Medulla oblongata (tissue), 1 donor: ENCODE measurements at regions not wholly inside any gene's neighbourhood (a gene's known extent, or its start where the extent isn't known, plus 50 kb on each side); places are given as distances from the start of the nearest gene placed in this dataset.

ENCODE experiments used
- DNase-seq: peaks from one replicate; pipeline ENCODE4 v3.0.0-alpha.2; 2015; ENCODE audit errors: extremely low spot score

DNA sequence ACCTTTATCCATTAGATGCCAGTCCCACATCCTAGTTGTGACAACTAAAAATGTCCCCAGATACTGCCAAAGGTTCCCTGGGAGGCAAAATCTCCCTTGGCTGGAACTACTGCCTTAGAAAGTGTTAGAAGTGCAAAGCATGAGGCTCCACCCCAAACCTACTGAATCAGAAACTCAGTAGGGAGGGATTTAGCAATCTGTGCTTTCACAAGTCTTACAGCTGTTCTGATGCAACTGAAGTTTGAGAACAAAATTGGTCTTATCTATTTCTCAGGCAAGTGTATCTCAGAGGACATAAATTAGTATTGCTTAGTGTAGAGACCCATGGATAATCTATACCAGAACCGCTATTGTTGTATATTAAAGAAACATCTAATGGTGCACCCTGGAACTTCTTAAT lies 70.2 kb downstream of the CLDN1 start:
- no peak for DNase-seq

- DNase-seq, result no peak
Measured at GRCh38 chr3:190249414-190249813, 72.8 kb downstream of the CLDN1 start.

DNA sequence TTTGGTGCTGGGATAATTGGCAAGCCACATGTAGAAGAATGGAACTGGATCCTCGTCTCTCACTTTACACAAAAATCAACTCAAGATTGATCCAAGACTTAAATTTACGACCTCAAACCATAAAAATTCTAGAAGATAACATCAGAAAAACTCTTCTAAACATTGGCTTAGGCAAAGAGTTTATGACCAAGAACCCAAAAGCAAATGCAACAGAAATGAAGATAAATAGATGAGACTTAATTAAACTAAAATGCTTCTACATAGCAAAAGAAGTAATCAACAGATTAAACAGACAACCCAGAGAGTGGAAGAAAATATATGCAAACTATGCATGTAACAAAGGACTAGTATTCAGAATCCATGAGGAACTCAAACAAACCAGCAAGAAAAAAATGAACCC lies 80.1 kb downstream of the CLDN1 start:
- DNase-seq, result no peak

GRCh38 chr3:190239325-190239724 lies 82.9 kb downstream of the CLDN1 start:
- DNase-seq, result no peak

DNA sequence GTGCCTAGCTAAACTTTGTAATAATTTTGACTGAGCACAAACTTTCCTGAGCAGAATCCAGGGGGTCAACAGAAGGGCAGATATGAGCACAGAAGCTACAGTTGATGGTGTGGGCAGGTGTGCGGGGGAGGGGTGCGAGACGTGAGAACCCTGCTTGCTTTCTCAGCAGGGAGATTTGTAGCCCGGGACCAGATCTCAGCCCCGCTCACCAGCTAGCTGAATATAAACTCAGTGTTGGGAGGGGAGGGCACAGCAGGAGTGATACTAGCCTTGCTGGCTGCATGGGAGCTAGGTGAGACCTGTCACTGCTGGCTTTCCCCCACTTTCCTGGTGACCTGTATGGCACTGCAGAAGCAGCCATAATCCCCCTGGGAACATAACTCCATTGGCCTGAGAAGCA lies 83.4 kb downstream of the CLDN1 start:
- DNase-seq, result no peak

DNA sequence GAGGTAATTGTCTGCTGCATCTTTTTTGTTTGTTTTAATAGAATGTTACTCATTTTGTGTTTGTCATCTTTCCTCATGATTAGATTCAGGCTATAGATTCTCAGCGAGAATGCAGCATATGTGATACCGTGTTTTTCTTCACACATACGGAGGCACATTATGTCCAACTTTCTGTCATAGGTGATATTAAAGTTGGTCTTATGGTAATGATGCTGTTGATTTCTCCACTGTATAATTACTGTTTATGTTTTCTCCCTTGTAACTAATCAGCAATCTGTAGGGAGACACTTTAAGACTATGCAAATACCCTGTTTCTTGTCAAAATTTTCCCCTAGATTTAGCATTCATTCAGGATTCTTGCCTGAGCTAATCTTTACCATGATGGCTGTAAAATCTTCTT lies 87.6 kb downstream of the CLDN1 start:
- no peak for DNase-seq

GRCh38 chr3:190229632-190230424 lies 92.4 kb downstream of the CLDN1 start:
- DNase-seq, result no peak

- DNase-seq, result peak; percentile 52
Measured at GRCh38 chr3:190227064-190227463, 95.2 kb downstream of the CLDN1 start.

DNA sequence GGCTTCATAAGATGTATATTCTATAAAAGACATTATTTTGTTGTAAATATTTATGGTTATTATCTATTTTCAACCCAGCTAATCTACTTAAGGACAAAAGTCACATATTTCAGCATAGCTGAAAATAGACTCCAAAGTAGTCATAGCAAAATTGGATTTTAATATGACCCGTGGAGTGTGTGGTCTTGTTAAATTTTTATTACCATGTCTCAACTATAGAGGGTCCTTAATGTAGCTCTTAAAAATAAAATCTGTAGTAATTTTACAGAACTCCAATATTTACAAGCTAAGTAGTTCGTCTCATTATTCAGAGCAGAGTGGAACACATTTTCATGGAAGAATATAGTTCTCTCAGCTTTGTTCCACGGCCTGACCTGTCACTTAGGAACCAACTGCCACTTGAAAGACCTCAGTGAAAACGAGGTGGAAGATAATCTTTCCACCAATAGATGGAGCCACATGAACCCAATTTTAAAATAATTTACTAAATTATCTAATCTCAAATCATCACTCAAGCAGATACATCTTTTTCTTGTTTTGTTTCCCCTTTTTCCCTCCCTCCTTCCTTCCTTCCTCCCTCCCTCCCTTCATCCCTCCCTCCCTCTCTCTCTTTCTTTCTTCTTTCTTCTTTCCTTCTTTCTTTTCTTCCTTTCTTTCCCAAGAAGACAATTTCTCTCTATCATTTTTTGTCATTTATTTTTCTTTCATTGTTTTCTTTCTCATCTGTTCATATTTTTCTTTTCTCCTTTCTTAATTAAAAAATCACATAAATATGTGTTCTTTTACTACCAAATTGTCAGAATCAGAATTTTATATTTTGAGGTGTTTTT lies 97.2 kb downstream of the CLDN1 start:
- DNase-seq, result peak; percentile 49

- DNase-seq, result no peak
Measured at GRCh38 chr3:190224456-190224855, 97.8 kb downstream of the CLDN1 start.

DNA sequence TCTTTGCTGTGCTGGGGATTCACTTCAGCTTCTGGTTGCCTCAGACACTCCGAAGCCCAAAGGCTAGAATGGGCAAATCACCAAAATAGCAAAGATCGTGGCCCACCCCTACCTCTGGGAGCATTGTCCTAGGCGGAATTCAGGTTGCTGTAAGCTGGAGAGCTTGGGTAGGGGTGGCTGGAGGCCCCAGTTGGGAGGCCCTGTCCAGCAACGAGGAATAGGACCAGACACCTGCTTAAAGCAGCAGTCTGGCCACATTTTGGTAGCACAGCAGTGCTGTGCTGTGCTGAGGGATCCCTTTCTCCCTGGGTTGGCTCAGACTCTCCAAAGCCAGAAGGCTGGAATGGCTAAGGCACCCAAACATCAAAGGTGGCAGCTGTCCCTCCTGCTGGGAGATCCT lies 99.3 kb downstream of the CLDN1 start:
- no peak for DNase-seq

GRCh38 chr3:190222360-190222759 lies 99.9 kb downstream of the CLDN1 start:
- DNase-seq, result no peak

DNA sequence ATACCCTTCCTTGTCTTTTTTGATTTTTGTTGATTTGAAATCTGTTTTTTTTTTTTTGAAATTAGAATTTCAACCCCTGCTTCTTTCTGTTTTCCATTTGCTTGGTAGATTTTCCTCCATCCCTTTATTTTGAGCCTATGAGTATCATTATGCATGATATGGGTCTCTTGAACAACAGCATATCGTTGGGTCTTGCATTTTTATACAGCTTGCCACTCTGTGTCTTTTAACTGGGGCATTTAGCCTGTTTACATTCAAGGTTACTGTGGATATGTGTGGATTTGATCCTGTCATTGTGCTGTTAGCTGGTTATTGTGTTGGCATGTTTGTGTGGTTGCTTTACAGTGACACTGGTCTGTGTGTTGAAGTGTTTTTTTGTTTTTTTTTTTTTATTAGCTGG lies 99.7 kb upstream of the P3H2 start:
- no peak for DNase-seq

- DNase-seq, result no peak
Measured at GRCh38 chr3:190217081-190217480, 96.4 kb upstream of the P3H2 start.

- no peak for DNase-seq
Measured at GRCh38 chr3:190213727-190214126, 93.0 kb upstream of the P3H2 start.

DNA sequence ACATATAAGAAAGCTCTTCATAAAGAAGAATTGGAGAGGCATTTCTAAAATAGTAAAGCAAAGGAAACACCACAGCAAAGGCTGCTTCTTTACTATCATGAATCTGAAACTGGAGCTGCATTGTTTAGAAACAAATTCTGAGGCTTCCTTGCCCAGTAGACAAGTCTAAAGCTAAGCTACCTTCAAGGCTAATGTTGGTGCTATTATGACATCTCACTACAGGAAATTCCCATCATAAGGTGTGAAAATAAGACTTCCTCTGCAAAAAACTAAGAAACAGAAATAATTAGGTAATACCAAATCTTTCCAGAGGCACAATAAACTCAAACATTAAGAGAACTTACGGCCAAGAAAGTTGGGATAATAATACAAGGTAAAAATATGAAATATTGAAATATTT lies 89.9 kb upstream of the P3H2 start:
- DNase-seq, result no peak

DNA sequence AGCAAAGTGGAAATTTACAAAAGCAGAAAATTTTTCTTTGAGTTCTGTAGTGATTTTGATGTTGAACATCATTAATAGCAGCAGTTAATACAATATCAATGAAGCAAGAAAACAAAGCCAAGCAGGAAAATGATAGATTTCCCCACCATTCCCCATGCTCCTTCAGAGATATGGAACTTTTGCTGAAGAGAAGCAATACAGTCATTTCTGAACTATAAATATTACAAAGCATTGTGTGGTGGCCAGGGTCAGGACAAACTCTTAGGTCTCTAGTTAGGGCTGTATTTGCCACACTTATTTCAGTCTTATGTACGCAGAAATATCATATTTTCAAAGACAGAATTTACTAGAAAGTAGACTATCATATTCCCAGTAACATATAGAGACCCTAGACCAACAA lies 88.8 kb upstream of the P3H2 start:
- DNase-seq, result no peak

DNA sequence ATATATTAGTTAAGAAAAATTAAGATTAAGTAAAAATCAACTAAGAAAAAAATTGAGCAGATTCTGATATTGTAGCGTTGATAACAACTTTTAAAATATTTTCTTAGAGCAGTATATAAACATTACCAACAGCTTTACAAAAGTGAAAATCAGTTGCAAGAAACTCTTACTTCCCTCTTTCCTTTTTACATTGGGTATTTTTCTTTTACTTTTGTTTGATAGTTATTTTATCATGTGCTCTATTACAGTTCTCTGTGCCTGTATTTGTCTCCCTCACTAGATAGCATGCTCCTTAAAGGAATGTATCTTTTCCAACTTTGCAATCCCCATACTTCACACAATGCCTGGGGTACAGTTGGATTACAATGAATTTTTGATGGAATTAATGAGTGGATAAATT lies 87.5 kb upstream of the P3H2 start:
- no peak for DNase-seq

- DNase-seq, result no peak
Measured at GRCh38 chr3:190205739-190206138, 85.0 kb upstream of the P3H2 start.

DNA sequence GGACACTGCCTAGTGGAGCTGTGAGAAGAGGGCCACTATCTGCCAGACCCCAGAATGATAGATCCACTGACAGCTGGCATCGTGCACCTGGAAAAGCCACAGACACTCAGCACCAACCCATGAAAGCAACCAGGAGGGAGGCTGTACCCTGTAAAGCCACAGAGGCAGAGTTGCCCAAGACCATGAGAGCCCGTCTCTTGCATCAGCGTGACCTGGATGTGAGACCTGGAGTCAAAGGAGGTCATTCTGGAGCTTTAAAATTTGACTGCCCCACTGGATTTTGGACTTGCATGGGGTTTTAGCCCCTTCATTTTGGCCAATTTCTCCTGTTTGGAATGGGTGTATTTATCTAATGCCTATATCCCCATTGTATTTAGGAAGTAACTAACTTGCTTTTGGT lies 83.5 kb upstream of the P3H2 start:
- DNase-seq, result no peak

DNA sequence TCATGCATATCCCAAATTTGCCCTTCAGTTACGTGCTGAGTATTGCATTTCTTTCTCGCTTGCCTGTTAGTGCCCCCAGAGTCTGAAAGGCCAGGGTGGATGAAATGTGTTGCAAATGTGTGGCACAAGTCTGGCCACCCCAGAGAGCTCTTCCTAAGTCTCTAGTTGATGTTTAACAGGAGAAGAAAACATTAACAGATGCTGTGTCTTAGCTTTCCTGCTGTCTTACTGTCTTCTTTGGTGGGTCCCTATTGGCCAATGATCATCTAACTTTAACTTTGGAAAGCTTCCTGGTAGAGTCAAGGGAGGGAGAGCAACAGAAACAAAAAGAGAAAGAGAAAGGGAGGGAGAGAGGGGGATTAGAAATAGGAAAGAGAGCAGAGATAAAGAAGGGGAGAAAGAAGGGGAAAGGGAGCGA lies 76.7 kb upstream of the P3H2 start:
- DNase-seq, result no peak

- no peak for DNase-seq
Measured at GRCh38 chr3:190194506-190194905, 73.8 kb upstream of the P3H2 start.

- no peak for DNase-seq
Measured at GRCh38 chr3:190193210-190193609, 72.5 kb upstream of the P3H2 start.
